SK-N-MC (cell line): ENCODE measurements at regions not wholly inside any gene's neighbourhood (a gene's known extent, or its start where the extent isn't known, plus 50 kb on each side); places are given as distances from the start of the nearest gene placed in this dataset.

Source experiments
- DNase-seq: peaks from one replicate; pipeline ENCODE4 v3.0.0-alpha.2; 2011; ENCODE audit warnings: low read depth, low spot score
- H3K27ac ChIP-seq: fragments of 200-600 bp; sonication (generic); 2 replicates; pipeline ENCODE4 v1.5.1; 2016; ENCODE audit warnings: mixed run types
- H3K36me3 ChIP-seq: fragments of 200-600 bp; sonication (generic); 2 replicates; pipeline ENCODE4 v1.6.1; 2017; ENCODE audit warnings: antibody characterized with exemption, low read length, mixed read lengths; ENCODE audit not compliant: insufficient read depth
- H3K4me3 ChIP-seq: fragments of 200-600 bp; sonication (generic); 2 replicates; pipeline ENCODE4 v1.5.1; 2016
- H3K9ac ChIP-seq: fragments of 200-600 bp; sonication (generic); 2 replicates; pipeline ENCODE4 v1.8.0; 2017; ENCODE audit warnings: mixed run types, mixed read lengths; ENCODE audit not compliant: insufficient read length
- H3K9me3 ChIP-seq: fragments of 200-600 bp; sonication (generic); 2 replicates; pipeline ENCODE4 v1.6.1; 2017; ENCODE audit warnings: low read depth, mild to moderate bottlenecking, antibody characterized with exemption, low read length, moderate library complexity, mixed read lengths
- EZH2 ChIP-seq: fragments of 200-600 bp; sonication (generic); IDR thresholded peaks from one replicate; pipeline ENCODE4 v1.6.1; 2017; ENCODE audit warnings: antibody characterized with exemption
- FOXP2 ChIP-seq: optimal IDR thresholded peaks from 2 replicates; pipeline ENCODE3; 2011; ENCODE audit warnings: mild to moderate bottlenecking, moderate library complexity; ENCODE audit not compliant: insufficient read depth; ENCODE audit errors: extremely low read length, control extremely low read depth
- POLR2AphosphoS5 ChIP-seq: IDR thresholded peaks from 2 replicates; pipeline ENCODE4 v1.6.1; 2012; ENCODE audit warnings: mild to moderate bottlenecking, low read depth, low read length, borderline replicate concordance

- no peaks in the 10 kb centered on the region for H3K36me3 ChIP-seq
- no peak for TF ChIP-seq EZH2
- TF ChIP-seq FOXP2: no peak
- no peak for DNase-seq
- no peaks in the 10 kb centered on the region for H3K9me3 ChIP-seq
- no peak overlapping the region for H3K9ac ChIP-seq
- no peak overlapping the region for H3K4me3 ChIP-seq
- no peak overlapping the region for H3K27ac ChIP-seq
These were observed 314.8 kb downstream of the TSN start for GRCh38 chr2:122070241-122070731.

DNA sequence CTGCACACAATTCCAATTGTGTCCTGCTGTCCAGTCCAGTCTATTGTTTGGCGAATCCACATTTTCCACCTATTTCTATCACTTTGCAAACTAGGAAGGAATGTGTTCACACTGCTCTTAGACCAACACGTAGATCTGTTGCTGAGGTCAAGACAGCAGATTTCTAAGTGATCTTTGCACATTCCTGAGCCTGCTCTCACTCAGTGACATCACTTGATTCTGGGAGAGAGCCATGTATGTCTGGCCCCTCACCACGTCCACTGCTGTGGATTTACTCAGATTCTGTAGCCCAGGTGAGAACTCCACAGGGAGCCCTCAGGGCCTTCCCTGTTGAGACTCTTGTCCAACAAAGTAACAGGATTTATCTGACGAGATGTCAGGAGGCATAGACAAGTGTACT, 317.2 kb downstream of the TSN start:
- no peaks in the 10 kb centered on the region for H3K9me3 ChIP-seq
- TF ChIP-seq FOXP2: no peak
- no peak for TF ChIP-seq EZH2
- TF ChIP-seq POLR2AphosphoS5: no peak

GRCh38 chr2:122074201-122074600, 318.8 kb downstream of the TSN start:
- no peak for DNase-seq
- Histone ChIP-seq H3K9me3 (no peaks in the 10 kb centered on the region), H3K9ac (no peak overlapping the region), H3K36me3 (no peaks in the 10 kb centered on the region), H3K4me3 (no peak overlapping the region), H3K27ac (no peak overlapping the region)
- TF ChIP-seq FOXP2: no peak
- no peak for TF ChIP-seq EZH2
- TF ChIP-seq POLR2AphosphoS5: no peak

More for the DNA sequence above, 317.2 kb downstream of the TSN start:
- Histone ChIP-seq H3K9ac (no peak overlapping the region), H3K27ac (no peak overlapping the region), H3K36me3 (no peaks in the 10 kb centered on the region), H3K4me3 (no peak overlapping the region)
- no peak for DNase-seq

- no peak overlapping the region for H3K4me3 ChIP-seq
- H3K27ac ChIP-seq: no peak overlapping the region
- no peak for DNase-seq
- no peaks in the 10 kb centered on the region for H3K9me3 ChIP-seq
- TF ChIP-seq EZH2 (no peak), FOXP2 (no peak), POLR2AphosphoS5 (no peak)
- no peaks in the 10 kb centered on the region for H3K36me3 ChIP-seq
- H3K9ac ChIP-seq: no peak overlapping the region
These were observed 319.9 kb downstream of the TSN start for GRCh38 chr2:122075381-122075780.

GRCh38 chr2:122077114-122077513, 321.7 kb downstream of the TSN start:
- TF ChIP-seq FOXP2 (no peak), POLR2AphosphoS5 (no peak)
- no peak for DNase-seq
- Histone ChIP-seq H3K27ac (no peak overlapping the region), H3K9ac (no peak overlapping the region), H3K4me3 (no peak overlapping the region), H3K36me3 (no peaks in the 10 kb centered on the region), H3K9me3 (no peaks in the 10 kb centered on the region)

DNA sequence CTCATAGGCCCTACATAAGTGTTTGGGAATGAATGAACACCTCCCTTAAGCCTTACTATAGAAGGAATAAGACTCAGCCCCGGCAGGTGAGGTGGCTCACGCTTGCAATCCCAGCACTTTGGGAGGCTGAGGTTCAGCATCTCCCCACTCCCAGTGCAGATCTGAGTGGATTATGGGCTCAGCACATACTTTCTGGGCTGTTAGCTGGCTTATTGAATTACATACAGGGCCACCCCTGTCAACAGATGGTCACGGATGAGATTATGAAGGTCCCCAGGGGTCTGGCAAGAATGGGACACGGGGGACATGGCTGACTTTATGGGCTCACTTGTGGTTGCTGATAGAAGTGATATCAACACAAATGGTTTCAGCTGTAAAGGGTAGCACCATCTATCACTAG, 322.3 kb downstream of the TSN start:
- TF ChIP-seq POLR2AphosphoS5: no peak
- no peak for TF ChIP-seq FOXP2
- no peak for TF ChIP-seq EZH2
- Histone ChIP-seq H3K36me3 (no peaks in the 10 kb centered on the region), H3K9me3 (no peaks in the 10 kb centered on the region), H3K4me3 (no peak overlapping the region), H3K9ac (no peak overlapping the region), H3K27ac (no peak overlapping the region)
- no peak for DNase-seq

- Histone ChIP-seq H3K36me3 (no peaks in the 10 kb centered on the region), H3K9ac (no peak overlapping the region), H3K27ac (no peak overlapping the region), H3K9me3 (no peaks in the 10 kb centered on the region), H3K4me3 (no peak overlapping the region)
- TF ChIP-seq EZH2: no peak
- TF ChIP-seq FOXP2: no peak
- TF ChIP-seq POLR2AphosphoS5: no peak
- no peak for DNase-seq
These were observed 323.0 kb downstream of the TSN start for GRCh38 chr2:122078451-122078850.

DNA sequence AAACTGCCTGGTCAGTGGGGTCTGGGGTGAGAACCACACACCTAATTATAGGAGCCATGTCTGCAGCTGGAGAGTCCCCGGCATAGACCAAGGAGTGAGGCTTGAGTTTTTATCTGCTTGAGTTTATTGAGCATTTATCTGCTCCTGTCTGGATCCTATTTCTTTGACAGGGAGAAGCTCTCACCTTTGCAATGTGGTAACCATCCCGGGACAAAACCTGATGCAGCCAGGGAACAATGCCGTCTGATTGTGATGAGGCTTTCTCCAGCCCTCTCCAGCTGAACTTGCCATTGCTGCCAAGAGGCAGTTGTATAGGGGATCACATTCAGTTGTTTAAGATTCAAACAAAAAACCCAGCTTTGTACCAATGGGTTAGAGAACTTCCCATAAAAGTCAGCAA, 324.4 kb downstream of the TSN start:
- H3K4me3 ChIP-seq: no peak overlapping the region
- no peak overlapping the region for H3K9ac ChIP-seq
- H3K27ac ChIP-seq: no peak overlapping the region
- no peak for DNase-seq
- no peaks in the 10 kb centered on the region for H3K36me3 ChIP-seq
- no peak for TF ChIP-seq FOXP2
- TF ChIP-seq POLR2AphosphoS5: no peak
- no peak for TF ChIP-seq EZH2
- no peaks in the 10 kb centered on the region for H3K9me3 ChIP-seq

DNA sequence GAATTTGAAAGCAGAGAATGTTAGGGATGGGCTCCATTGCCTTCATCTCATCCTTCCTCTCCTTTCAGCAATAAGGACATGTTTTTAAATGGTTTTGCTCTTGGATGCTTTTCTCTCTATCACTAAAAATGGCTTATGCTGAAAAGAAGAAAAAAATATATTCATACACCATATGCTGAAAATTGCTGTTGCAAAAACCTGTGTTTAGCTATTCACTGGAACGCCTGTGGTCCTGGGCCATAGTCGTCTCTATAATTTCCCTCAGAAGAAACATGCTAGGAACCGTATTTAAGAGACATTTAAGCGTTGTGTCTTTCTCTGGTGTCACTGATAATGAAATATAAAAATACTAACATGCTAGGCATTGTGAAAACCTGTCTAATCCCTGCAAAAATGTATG, 324.9 kb downstream of the TSN start:
- Histone ChIP-seq H3K4me3 (no peak overlapping the region), H3K9me3 (no peaks in the 10 kb centered on the region), H3K27ac (no peak overlapping the region), H3K9ac (no peak overlapping the region), H3K36me3 (no peaks in the 10 kb centered on the region)
- no peak for DNase-seq
- no peak for TF ChIP-seq EZH2
- TF ChIP-seq POLR2AphosphoS5: no peak
- no peak for TF ChIP-seq FOXP2
